Natural killer cell (primary cell): ENCODE measurements at regions not wholly inside any gene's neighbourhood (a gene's known extent, or its start where the extent isn't known, plus 50 kb on each side); places are given as distances from the start of the nearest gene placed in this dataset.

Source experiments
- ATAC-seq, 3 donors: fragments of 150-1000 bp in 2 of 3; fragments of 200-7000 bp in 1 of 3; cut with Tn5 transposase; 1 replicate in 1 of 3; 2 replicates in 2 of 3; pipeline ENCODE4 v1.10.0; 2021; ENCODE audit warnings: mild to moderate bottlenecking in 2 of 3, moderate library complexity in 2 of 3
- DNase-seq, 2 donors: peaks; one replicate each; pipeline versions ENCODE4 v3.0.0 to v3.0.0-alpha.2; 2013 to 2021; ENCODE audit warnings: mixed read lengths in 1 of 2
- H3K27ac ChIP-seq: one replicate; pipeline ENCODE4 v1.5.1; 2013; ENCODE audit warnings: mild to moderate bottlenecking, low read length
- H3K27me3 ChIP-seq: one replicate; pipeline ENCODE4 v1.6.1; 2013; ENCODE audit warnings: low read length; ENCODE audit not compliant: control insufficient read depth, insufficient read depth
- H3K36me3 ChIP-seq: one replicate; pipeline ENCODE4 v1.6.1; 2013; ENCODE audit warnings: low read length; ENCODE audit not compliant: control insufficient read depth, insufficient read depth
- H3K4me1 ChIP-seq: one replicate; pipeline ENCODE4 v1.6.1; 2013; ENCODE audit warnings: low read length; ENCODE audit not compliant: control insufficient read depth, insufficient read depth
- H3K4me3 ChIP-seq: one replicate; pipeline ENCODE4 v1.5.1; 2013; ENCODE audit warnings: low read length
- H3K9me3 ChIP-seq: one replicate; pipeline ENCODE4 v1.6.1; 2013; ENCODE audit warnings: low read length; ENCODE audit not compliant: control insufficient read depth, insufficient read depth
- H3K27ac Mint-ChIP-seq, 2 donors: one replicate each; pipeline ENCODE4 v1.8.0; 2022; ENCODE audit warnings: mild to moderate bottlenecking in 2 of 2, mixed read lengths in 2 of 2, moderate library complexity in 1 of 2
- H3K27me3 Mint-ChIP-seq, 2 donors: one replicate each; pipeline ENCODE4 v1.8.0; 2022; ENCODE audit warnings: low read depth in 2 of 2, mixed read lengths in 2 of 2
- H3K36me3 Mint-ChIP-seq: one replicate; pipeline ENCODE4 v1.8.0; 2022; ENCODE audit warnings: mixed read lengths
- H3K4me1 Mint-ChIP-seq, 2 donors: one replicate each; pipeline ENCODE4 v1.8.0; 2022; ENCODE audit warnings: mixed read lengths in 2 of 2
- H3K4me3 Mint-ChIP-seq: one replicate; pipeline ENCODE4 v1.8.0; 2022; ENCODE audit warnings: mild to moderate bottlenecking, moderate library complexity, mixed read lengths
- H3K9me3 Mint-ChIP-seq, 2 donors: one replicate each; pipeline ENCODE4 v1.8.0; 2022; ENCODE audit warnings: mixed read lengths in 2 of 2
- CTCF ChIP-seq: fragments of 200-600 bp; IDR thresholded peaks from one replicate; pipeline ENCODE4 v1.8.0; 2022; ENCODE audit warnings: antibody characterized with exemption
- WGBS: methylation state at CpG from one replicate; pipeline ENCODE4 v1.1.7; 2013; ENCODE audit warnings: missing lambda C conversion rate; ENCODE audit not compliant: insufficient coverage; 5-methylcytosine and 5-hydroxymethylcytosine counted together
- intact Hi-C: fragments of 100-400 bp; cut with micrococcal nuclease; formaldehyde crosslinking; loops from one replicate; pipeline ENCODE4 v1.14.2; 2022

- no peak overlapping the region for H3K27ac ChIP-seq
- no peaks in the 10 kb centered on the region for H3K36me3 Mint-ChIP-seq
- no peaks in the 10 kb centered on the region for H3K36me3 ChIP-seq
- H3K4me1 Mint-ChIP-seq = no peaks in the 10 kb centered on the region
- H3K9me3 ChIP-seq = peaks cover 18% of the 10 kb centered on the region
- TF ChIP-seq CTCF = no peak
- DNase-seq = no peak
- no peaks in the 10 kb centered on the region for H3K4me1 ChIP-seq
- H3K4me3 Mint-ChIP-seq = no peak overlapping the region
- no peak for ATAC-seq
- peaks cover 8 to 12% of the 10 kb centered on the region in 2 donors for H3K9me3 Mint-ChIP-seq
- intact Hi-C loops = no loop called here
- H3K4me3 ChIP-seq = no peak overlapping the region
- no peaks in the 10 kb centered on the region for H3K27me3 ChIP-seq
- no peaks in the 10 kb centered on the region for H3K27me3 Mint-ChIP-seq
- no peak overlapping the region for H3K27ac Mint-ChIP-seq
These were observed 736.9 kb upstream of the HS3ST1 start for GRCh38 chr4:12165616-12166015.

DNA sequence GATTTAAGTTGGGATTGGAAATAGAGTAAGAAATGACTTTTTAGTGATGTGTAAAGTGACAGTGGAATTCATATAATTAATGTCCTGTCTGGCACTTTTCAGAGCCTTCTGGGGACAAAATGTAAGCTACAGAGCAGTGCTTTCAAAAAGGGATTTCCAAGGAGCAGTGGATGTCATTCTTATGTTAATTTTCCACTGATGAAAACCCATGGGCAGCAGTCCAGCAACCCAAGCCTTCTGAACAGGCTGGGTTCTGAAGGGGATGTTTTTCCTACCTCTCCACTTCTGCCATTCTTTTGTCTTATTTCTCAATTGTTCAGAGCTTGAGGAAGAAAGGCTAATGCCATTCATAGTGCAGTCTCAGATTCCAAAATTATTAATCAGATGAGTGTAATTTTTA, 717.6 kb upstream of the HS3ST1 start:
- ATAC-seq = no peak
- Histone ChIP-seq H3K27ac (no peak overlapping the region), H3K36me3 (no peaks in the 10 kb centered on the region), H3K27me3 (no peaks in the 10 kb centered on the region), H3K4me1 (no peaks in the 10 kb centered on the region), H3K9me3 (no peaks in the 10 kb centered on the region), H3K4me3 (no peak overlapping the region)
- Mint-ChIP-seq H3K4me1 (no peaks in the 10 kb centered on the region), H3K9me3 (peaks cover 10 to 15% of the 10 kb centered on the region in 2 donors), H3K27ac (no peak overlapping the region), H3K4me3 (no peak overlapping the region), H3K36me3 (no peaks in the 10 kb centered on the region), H3K27me3 (no peaks in the 10 kb centered on the region)
- intact Hi-C loops = no loop called here
- no peak for TF ChIP-seq CTCF
- DNase-seq = no peak

GRCh38 chr4:12145768-12146167, 717.1 kb upstream of the HS3ST1 start:
- no peaks in the 10 kb centered on the region for H3K9me3 ChIP-seq
- no peak for DNase-seq
- no peaks in the 10 kb centered on the region for H3K27me3 Mint-ChIP-seq
- H3K36me3 Mint-ChIP-seq = no peaks in the 10 kb centered on the region
- WGBS = 100% methylated on average over 1 of the region's 1 CpG
- no peak overlapping the region for H3K4me3 ChIP-seq
- no peaks in the 10 kb centered on the region for H3K27me3 ChIP-seq
- no peak for TF ChIP-seq CTCF
- ATAC-seq = no peak
- H3K36me3 ChIP-seq = no peaks in the 10 kb centered on the region
- no peak overlapping the region for H3K27ac Mint-ChIP-seq
- H3K9me3 Mint-ChIP-seq = peaks cover 10 to 13% of the 10 kb centered on the region in 2 donors
- no peak overlapping the region for H3K4me3 Mint-ChIP-seq
- H3K27ac ChIP-seq = no peak overlapping the region
- no peaks in the 10 kb centered on the region for H3K4me1 ChIP-seq
- intact Hi-C loops = no loop called here
- H3K4me1 Mint-ChIP-seq = no peaks in the 10 kb centered on the region

GRCh38 chr4:12145106-12145505, 716.4 kb upstream of the HS3ST1 start:
- 79% methylated on average over 2 of the region's 2 CpGs for WGBS
- no peaks in the 10 kb centered on the region for H3K9me3 ChIP-seq
- Mint-ChIP-seq H3K4me3 (no peak overlapping the region), H3K4me1 (no peaks in the 10 kb centered on the region), H3K27me3 (no peaks in the 10 kb centered on the region), H3K36me3 (no peaks in the 10 kb centered on the region), H3K9me3 (peaks cover 10 to 13% of the 10 kb centered on the region in 2 donors), H3K27ac (no peak overlapping the region)
- no peaks in the 10 kb centered on the region for H3K27me3 ChIP-seq
- no peak overlapping the region for H3K4me3 ChIP-seq
- H3K4me1 ChIP-seq = no peaks in the 10 kb centered on the region
- H3K36me3 ChIP-seq = no peaks in the 10 kb centered on the region
- DNase-seq = no peak
- ATAC-seq = no peak
- intact Hi-C loops = no loop called here
- no peak for TF ChIP-seq CTCF
- no peak overlapping the region for H3K27ac ChIP-seq
